K562 (cell line): ENCODE measurements at regions not wholly inside any gene's neighbourhood (a gene's known extent, or its start where the extent isn't known, plus 50 kb on each side); places are given as distances from the start of the nearest gene placed in this dataset.

Source experiments
- ATAC-seq: fragments of 200-7000 bp; cut with Tn5 transposase; 3 replicates; pipeline ENCODE4 v1.9.1; 2020; ENCODE audit warnings: moderate library complexity
- BruUV-seq: library from RNA; stranded (reverse); fragments of 400-500 nt; replicated peaks from 2 replicates; lab custom pipeline; 2021; lab: Mats Ljungman, UMichigan
- CTCF ChIA-PET: fragments of 300-600 bp; formaldehyde crosslinking; extraction: SDS; loops from one replicate; lab custom pipeline; 2021; ENCODE audit warnings: low intra/inter-chr PET ratio; lab: Yijun Ruan, JAX
- POLR2A ChIA-PET: fragments of 300-600, 350-650 bp; sonication (Branson Sonifier 250); formaldehyde crosslinking; extraction: SDS; loops from one replicate; lab custom pipeline; 2021; ENCODE audit warnings: antibody characterized with exemption, inconsistent platforms; lab: Yijun Ruan, JAX
- DNase-seq, 4 experiments: peaks; one replicate each; pipeline versions ENCODE4 v3.0.0 to v3.0.0-alpha.2; 2011 to 2018; ENCODE audit warnings: low spot score in 3 of 4, mixed read lengths in 3 of 4; ENCODE audit errors: extremely low read depth in 1 of 4
- FAIRE-seq: peaks from 2 replicates; lab custom pipeline; 2011; peaks lifted over from hg19 to GRCh38; lab: Jason Lieb, UNC
- H2AFZ ChIP-seq: 2 replicates; pipeline ENCODE4 v1.6.0; 2011; ENCODE audit warnings: low read depth, low read length, control low read depth, inconsistent platforms
- H3K27ac ChIP-seq: fragments of 200-600 bp; 3 replicates; pipeline ENCODE4 v1.8.0; 2011; ENCODE audit warnings: low read depth, mild to moderate bottlenecking, control low read depth, inconsistent platforms, low read length, moderate library complexity, mixed read lengths; ENCODE audit errors: extremely low read depth
- H3K27me3 ChIP-seq, 2 experiments: fragments of 300-600 bp in 1 of 2; 2 replicates in 1 of 2; 3 replicates in 1 of 2; pipeline versions ENCODE4 v1.6.0 to v1.8.0; 2011; ENCODE audit warnings: inconsistent platforms in 2 of 2, low read length in 2 of 2, mild to moderate bottlenecking in 1 of 2, mixed read lengths in 1 of 2, moderate library complexity in 1 of 2; ENCODE audit not compliant: control insufficient read depth in 2 of 2, insufficient read depth in 2 of 2
- H3K36me3 ChIP-seq: fragments of 300-600 bp; 3 replicates; pipeline ENCODE4 v1.8.0; 2011; ENCODE audit warnings: mild to moderate bottlenecking, low read length, inconsistent platforms; ENCODE audit not compliant: control insufficient read depth, insufficient read depth
- H3K4me1 ChIP-seq, 2 experiments: fragments of 200-600 bp in 1 of 2; replicated peaks in 1 of 2; 2 replicates in 1 of 2; 3 replicates in 1 of 2; pipeline versions ENCODE4 v1.5.1 to v1.8.0; 2011; ENCODE audit warnings: inconsistent platforms in 2 of 2, low read length in 2 of 2, mild to moderate bottlenecking in 1 of 2, mixed read lengths in 1 of 2, moderate library complexity in 1 of 2; ENCODE audit not compliant: control insufficient read depth in 2 of 2, insufficient read depth in 2 of 2
- H3K4me2 ChIP-seq: 2 replicates; pipeline ENCODE4 v1.6.1; 2011; ENCODE audit warnings: low read length, control low read depth, inconsistent platforms, mixed read lengths; ENCODE audit not compliant: insufficient read depth
- H3K4me3 ChIP-seq: fragments of 200-600 bp; sonication (generic), shearing (Covaris generic); 2 replicates; pipeline ENCODE4 v1.5.1; 2016; ENCODE audit warnings: control low read depth, inconsistent platforms
- H3K79me2 ChIP-seq: fragments of 200-600 bp; 3 replicates; pipeline ENCODE4 v1.8.0; 2011; ENCODE audit warnings: low read length, inconsistent platforms; ENCODE audit not compliant: control insufficient read depth, insufficient read depth
- H3K9ac ChIP-seq, 2 experiments: 2 replicates each; pipeline versions ENCODE4 v1.6.0 to v1.6.1; 2011; ENCODE audit warnings: low read depth in 2 of 2, low read length in 2 of 2, control low read depth in 1 of 2, inconsistent platforms in 1 of 2, mild to moderate bottlenecking in 1 of 2, mixed read lengths in 1 of 2; ENCODE audit not compliant: insufficient read depth in 1 of 2
- H3K9me1 ChIP-seq: one replicate; pipeline ENCODE4 v1.6.0; 2011; ENCODE audit warnings: inconsistent platforms, mild to moderate bottlenecking, low read length, moderate library complexity; ENCODE audit not compliant: control insufficient read depth, insufficient read depth
- H3K9me3 ChIP-seq: replicated peaks from 2 replicates; pipeline ENCODE4 v1.5.1; 2011; ENCODE audit warnings: low read depth, low read length, inconsistent platforms; ENCODE audit not compliant: control insufficient read depth, insufficient read depth
- H4K20me1 ChIP-seq: replicated peaks from 2 replicates; pipeline ENCODE4 v1.6.1; 2011; ENCODE audit warnings: low read length, inconsistent platforms, mixed read lengths; ENCODE audit not compliant: control insufficient read depth, insufficient read depth
- BMI1 ChIP-seq: fragments of 150-350 bp; IDR thresholded peaks from 2 replicates; pipeline ENCODE4 v1.6.1; 2014; ENCODE audit warnings: low read length
- DPF2 ChIP-seq: fragments of 450-650 bp; IDR thresholded peaks from 2 replicates; pipeline ENCODE4 v1.6.1; 2016
- ETV5 ChIP-seq: sonication (generic); formaldehyde crosslinking; IDR thresholded peaks from 2 replicates; pipeline ENCODE4 v1.4.0; 2020; ENCODE audit warnings: low read depth, mild to moderate bottlenecking, missing genetic modification reagents
- GTF2F1 ChIP-seq: IDR thresholded peaks from 2 replicates; pipeline ENCODE4 v1.6.1; 2011; ENCODE audit warnings: low read depth, low read length, improper control_type of control experiment
- KLF16 ChIP-seq: IDR thresholded peaks from 2 replicates; pipeline ENCODE4 v1.6.1; 2016; ENCODE audit warnings: antibody characterized with exemption
- MAFK ChIP-seq: IDR thresholded peaks from 2 replicates; pipeline ENCODE4 v1.6.1; 2011; ENCODE audit warnings: low read length, improper control_type of control experiment
- MTA3 ChIP-seq: fragments of 450-650 bp; formaldehyde crosslinking; IDR thresholded peaks from 2 replicates; pipeline ENCODE4 v1.6.1; 2017; ENCODE audit warnings: mild to moderate bottlenecking, borderline replicate concordance
- PCBP2 ChIP-seq: fragments of 200-400 bp; formaldehyde crosslinking; IDR thresholded peaks from 2 replicates; pipeline ENCODE4 v1.6.1; 2018; ENCODE audit warnings: low read length, low read depth, mild to moderate bottlenecking, moderate library complexity; ENCODE audit not compliant: poor library complexity, severe bottlenecking
- POLR3G ChIP-seq: IDR thresholded peaks from 2 replicates; pipeline ENCODE4 v1.6.1; 2011; ENCODE audit not compliant: insufficient read length, insufficient replicate concordance; ENCODE audit errors: extremely low read depth
- RBM25 ChIP-seq: fragments of 200-400 bp; formaldehyde crosslinking; IDR thresholded peaks from 2 replicates; pipeline ENCODE4 v1.6.1; 2018; ENCODE audit warnings: low read length, low read depth, moderate library complexity; ENCODE audit not compliant: severe bottlenecking
- SAP30 ChIP-seq: fragments of 200-600 bp; sonication (generic); IDR thresholded peaks from 2 replicates; pipeline ENCODE4 v1.6.1; 2012; ENCODE audit warnings: borderline replicate concordance, low read depth, mild to moderate bottlenecking, moderate library complexity, low read length, control low read depth, inconsistent platforms; ENCODE audit not compliant: insufficient read depth, poor library complexity, severe bottlenecking
- STAT5A ChIP-seq: IDR thresholded peaks from 2 replicates; pipeline ENCODE4 v1.6.1; 2012; ENCODE audit warnings: low read length, inconsistent platforms, borderline replicate concordance
- TAL1 ChIP-seq: fragments of 450-650 bp; IDR thresholded peaks from 2 replicates; pipeline ENCODE4 v1.6.1; 2016; ENCODE audit warnings: mild to moderate bottlenecking
- TCF7L2 ChIP-seq: fragments of 150-350 bp; IDR thresholded peaks from 2 replicates; pipeline ENCODE4 v1.6.1; 2016; ENCODE audit warnings: low read depth, mild to moderate bottlenecking, low read length, moderate library complexity
- ZBTB2 ChIP-seq: fragments of 450-650 bp; IDR thresholded peaks from 2 replicates; pipeline ENCODE4 v1.6.1; 2016; ENCODE audit warnings: antibody characterized with exemption
- ZNF324 ChIP-seq: fragments of 250-450 bp; sonication (Bioruptor Pico); IDR thresholded peaks from 2 replicates; pipeline ENCODE4 v1.4.0; 2020; ENCODE audit warnings: mild to moderate bottlenecking
- ZNF586 ChIP-seq: fragments of 450-650 bp; formaldehyde crosslinking; conservative IDR thresholded peaks from 2 replicates; pipeline ENCODE4 v1.4.0; 2020; ENCODE audit warnings: mild to moderate bottlenecking, moderate library complexity
- ZNF77 ChIP-seq: fragments of 250-450 bp; sonication (Bioruptor Pico); IDR thresholded peaks from 2 replicates; pipeline ENCODE4 v1.5.0; 2020
- WGBS: fragments of 100-300 bp; shearing (Covaris generic); methylation state at CpG from one replicate; pipeline ENCODE4 v1.1.6; 2016; ENCODE audit warnings: low coverage, mixed read lengths; ENCODE audit not compliant: insufficient coverage; ENCODE audit errors: missing lambda C conversion rate; 5-methylcytosine and 5-hydroxymethylcytosine counted together
- in situ Hi-C: fragments of 300-500 bp; cut with MboI; formaldehyde crosslinking; loops from 4 replicates; pipeline ENCODE4 v1.15.0; 2018; ENCODE audit warnings: inconsistent platforms, mixed read lengths
- intact Hi-C: fragments of 100-400 bp; cut with micrococcal nuclease; formaldehyde crosslinking; loops from 2 replicates; pipeline ENCODE4 v1.14.2; 2022
- TF ChIP-seq, protein P1 (sequence below): fragments of 250-450 bp; sonication (Bioruptor Pico); IDR thresholded peaks from 2 replicates; pipeline ENCODE4 v1.8.0; 2021; ENCODE audit warnings: mild to moderate bottlenecking, moderate library complexity
- TF ChIP-seq, protein P2 (sequence below): fragments of 250-450 bp; sonication (Bioruptor Pico); IDR thresholded peaks from 2 replicates; pipeline ENCODE4 v1.5.0; 2021; ENCODE audit warnings: mild to moderate bottlenecking, moderate library complexity

DNA sequence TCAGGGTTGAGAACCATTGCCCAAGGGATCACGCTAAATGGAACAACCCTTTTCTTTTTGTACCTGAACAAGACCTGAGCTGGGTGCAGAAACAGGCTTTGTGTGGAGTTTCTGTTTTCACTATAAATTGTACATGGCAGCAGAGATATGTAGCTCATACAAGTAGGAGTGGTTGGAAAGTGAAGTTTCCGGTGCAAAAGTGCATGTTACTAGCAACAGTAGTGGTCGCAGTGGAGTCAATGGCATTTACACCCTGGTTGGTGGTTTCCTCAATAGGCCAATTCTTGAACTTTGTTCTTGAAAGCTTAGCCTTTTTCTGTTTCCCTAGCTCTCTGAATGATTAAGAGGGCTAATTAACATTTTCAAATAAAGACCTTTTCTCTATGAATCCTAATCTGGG lies 170.7 kb downstream of the NEBL start:
- no peaks in the 10 kb centered on the region for H3K27me3 ChIP-seq
- TF ChIP-seq TCF7L2, result no peak
- TF ChIP-seq KLF16, result no peak
- no peak for TF ChIP-seq DPF2
- no peak for TF ChIP-seq POLR3G
- TF ChIP-seq BMI1, result no peak
- no peak for TF ChIP-seq ZBTB2
- TF ChIP-seq GTF2F1, result no peak
- TF ChIP-seq, protein P1, sequence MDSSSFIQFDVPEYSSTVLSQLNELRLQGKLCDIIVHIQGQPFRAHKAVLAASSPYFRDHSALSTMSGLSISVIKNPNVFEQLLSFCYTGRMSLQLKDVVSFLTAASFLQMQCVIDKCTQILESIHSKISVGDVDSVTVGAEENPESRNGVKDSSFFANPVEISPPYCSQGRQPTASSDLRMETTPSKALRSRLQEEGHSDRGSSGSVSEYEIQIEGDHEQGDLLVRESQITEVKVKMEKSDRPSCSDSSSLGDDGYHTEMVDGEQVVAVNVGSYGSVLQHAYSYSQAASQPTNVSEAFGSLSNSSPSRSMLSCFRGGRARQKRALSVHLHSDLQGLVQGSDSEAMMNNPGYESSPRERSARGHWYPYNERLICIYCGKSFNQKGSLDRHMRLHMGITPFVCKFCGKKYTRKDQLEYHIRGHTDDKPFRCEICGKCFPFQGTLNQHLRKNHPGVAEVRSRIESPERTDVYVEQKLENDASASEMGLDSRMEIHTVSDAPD (CRISPR knock-in tag), result no peak
- no peak for TF ChIP-seq ETV5
- TF ChIP-seq PCBP2, result no peak
- TF ChIP-seq, protein P2, sequence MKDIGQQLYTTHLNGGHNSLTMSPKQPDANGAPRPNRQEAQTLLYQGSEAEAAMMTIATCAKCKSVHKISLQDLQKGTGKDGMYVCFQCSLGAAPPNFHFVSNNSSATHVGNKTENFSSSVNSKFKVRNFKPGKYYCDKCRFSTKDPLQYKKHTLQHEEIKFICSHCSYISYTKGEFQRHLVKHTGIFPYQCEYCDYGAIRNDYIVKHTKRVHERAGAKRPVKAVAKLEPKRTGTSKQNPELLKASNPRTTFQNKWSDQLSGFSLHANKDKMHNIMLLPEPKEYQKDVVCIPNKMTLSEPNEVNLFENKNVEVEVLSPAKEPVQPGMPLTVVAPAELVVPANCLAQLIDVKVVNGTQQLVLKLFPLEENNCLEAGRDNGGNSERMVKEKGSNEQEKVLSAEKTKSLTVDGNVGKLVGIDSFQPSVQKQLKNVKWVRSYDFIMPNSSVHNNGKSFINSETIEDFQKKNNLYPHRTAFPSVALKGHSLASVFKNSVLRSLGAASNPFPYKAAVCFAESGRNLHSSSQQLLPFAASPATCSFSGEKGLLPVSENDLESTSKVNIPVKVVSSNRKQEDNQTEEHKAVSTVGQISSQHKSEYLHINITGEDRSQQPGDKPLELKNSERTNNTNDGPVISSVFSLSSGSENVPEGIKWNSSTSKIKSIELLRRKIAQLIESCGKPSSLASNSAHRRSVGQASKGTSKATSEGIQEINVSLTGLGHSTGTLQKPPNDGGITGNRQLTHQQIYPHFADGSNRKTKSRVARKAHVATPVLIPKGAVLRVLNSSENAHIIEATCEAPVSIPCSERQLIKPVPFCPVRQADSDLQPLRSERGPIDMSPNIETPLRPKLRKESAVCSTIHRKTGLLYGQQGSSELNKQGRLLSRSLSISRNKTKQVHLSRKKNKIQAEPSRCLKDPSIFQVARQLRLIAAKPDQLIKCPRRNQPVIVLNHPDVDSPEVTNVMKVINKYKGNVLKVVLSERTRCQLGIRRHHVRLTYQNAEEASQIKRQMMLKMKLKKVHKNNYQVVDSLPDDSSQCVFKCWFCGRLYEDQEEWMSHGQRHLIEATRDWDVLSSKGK, result no peak
- TF ChIP-seq TAL1, result no peak
- no peak for TF ChIP-seq ZNF77 (CRISPR knock-in tag)
- no peak for TF ChIP-seq MAFK
- no peak for TF ChIP-seq SAP30
- no peak for TF ChIP-seq ZNF586 (CRISPR knock-in tag)
- no peak for TF ChIP-seq STAT5A
- no peak for TF ChIP-seq MTA3
- no peak for TF ChIP-seq RBM25
- no peak for TF ChIP-seq ZNF324 (CRISPR knock-in tag)
- no peak overlapping the region for H3K4me2 ChIP-seq
- H3K9me3 ChIP-seq, result no peaks in the 10 kb centered on the region
- H4K20me1 ChIP-seq, result no peaks in the 10 kb centered on the region
- in situ Hi-C loops (no loop called here), intact Hi-C loops (no loop called here)
- no peak for DNase-seq
- H3K9me1 ChIP-seq, result no peaks in the 10 kb centered on the region
- no TSS peak for BruUV-seq
- H3K4me3 ChIP-seq, result no peak overlapping the region
- ATAC-seq, result no peak
- H3K79me2 ChIP-seq, result no peaks in the 10 kb centered on the region
- no peaks in the 10 kb centered on the region for H3K36me3 ChIP-seq
- FAIRE-seq, result no peak
- no peak overlapping the region for H3K9ac ChIP-seq
- no peaks in the 10 kb centered on the region for H3K4me1 ChIP-seq
- H2AFZ ChIP-seq, result no peak overlapping the region
- no peak overlapping the region for H3K27ac ChIP-seq
- CTCF ChIA-PET, result no interaction called here
- POLR2A ChIA-PET, result interaction anchor here (0.6 kb wide), 1 partner anchor 176 kb away, joined by 3 read pairs; no protein-coding TSS in a partner anchor
- WGBS, result 7% methylated on average over 3 of the region's 3 CpGs
